DOHH2 (cell line): ENCODE measurements at regions not wholly inside any gene's neighbourhood (a gene's known extent, or its start where the extent isn't known, plus 50 kb on each side); places are given as distances from the start of the nearest gene placed in this dataset.

Experiments used
- H3F3A ChIP-seq: fragments of 200-600 bp; sonication (generic), shearing (Covaris generic); 2 replicates; pipeline ENCODE4 v1.6.0; 2016; ENCODE audit warnings: antibody characterized with exemption, mild to moderate bottlenecking; ENCODE audit not compliant: control insufficient read depth, insufficient read depth
- H3K27ac ChIP-seq: fragments of 200-600 bp; sonication (generic); 2 replicates; pipeline ENCODE4 v1.5.1; 2014; ENCODE audit warnings: low read depth, mild to moderate bottlenecking, low read length, moderate library complexity
- H3K27me3 ChIP-seq: fragments of 200-600 bp; sonication (generic); 2 replicates; pipeline ENCODE4 v1.6.1; 2014; ENCODE audit warnings: mild to moderate bottlenecking, low read length, mixed read lengths; ENCODE audit not compliant: control insufficient read depth
- H3K36me3 ChIP-seq: fragments of 200-600 bp; sonication (generic); 2 replicates; pipeline ENCODE4 v1.6.1; 2014; ENCODE audit warnings: mild to moderate bottlenecking, low read length, moderate library complexity, mixed read lengths; ENCODE audit not compliant: control insufficient read depth
- H3K4me1 ChIP-seq: fragments of 200-600 bp; sonication (generic); 2 replicates; pipeline ENCODE4 v1.6.1; 2014; ENCODE audit warnings: mild to moderate bottlenecking, low read length, mixed read lengths; ENCODE audit not compliant: control insufficient read depth
- H3K4me2 ChIP-seq: fragments of 200-600 bp; sonication (generic); 2 replicates; pipeline ENCODE4 v1.6.0; 2014; ENCODE audit warnings: mild to moderate bottlenecking, low read length, moderate library complexity
- H3K4me3 ChIP-seq: fragments of 200-600 bp; sonication (generic); 2 replicates; pipeline ENCODE4 v1.5.1; 2014; ENCODE audit warnings: mild to moderate bottlenecking, low read length, mixed read lengths
- H3K79me2 ChIP-seq: fragments of 200-600 bp; sonication (generic); 2 replicates; pipeline ENCODE4 v1.6.1; 2014; ENCODE audit warnings: mild to moderate bottlenecking, low read length, mixed read lengths; ENCODE audit not compliant: control insufficient read depth
- H3K9me2 ChIP-seq: fragments of 200-600 bp; sonication (generic); replicated peaks from 2 replicates; pipeline ENCODE4 v1.6.1; 2014; ENCODE audit warnings: mild to moderate bottlenecking, low read length, mixed read lengths; ENCODE audit not compliant: control insufficient read depth
- H3K9me3 ChIP-seq: fragments of 200-600 bp; sonication (generic); 2 replicates; pipeline ENCODE4 v1.6.1; 2014; ENCODE audit warnings: antibody characterized with exemption, low read length, mixed read lengths; ENCODE audit not compliant: control insufficient read depth, insufficient read depth
- H4K20me1 ChIP-seq: fragments of 200-600 bp; sonication (generic); 2 replicates; pipeline ENCODE4 v1.6.0; 2014; ENCODE audit warnings: low read depth, mild to moderate bottlenecking, antibody characterized with exemption, low read length, moderate library complexity; ENCODE audit not compliant: control insufficient read depth, insufficient read depth
- EZH2phosphoT487 ChIP-seq: fragments of 200-600 bp; sonication (generic); IDR thresholded peaks from 2 replicates; pipeline ENCODE4 v1.6.1; 2017; ENCODE audit warnings: borderline replicate concordance, mild to moderate bottlenecking, antibody characterized with exemption, low read length, moderate library complexity, mixed read lengths
- TF ChIP-seq, protein P1 (sequence below): fragments of 200-600 bp; sonication (generic); IDR thresholded peaks from one replicate; pipeline ENCODE4 v1.5.1; 2014; ENCODE audit warnings: antibody characterized with exemption, mild to moderate bottlenecking, low read depth, low read length; ENCODE audit not compliant: poor library complexity, severe bottlenecking

DNA sequence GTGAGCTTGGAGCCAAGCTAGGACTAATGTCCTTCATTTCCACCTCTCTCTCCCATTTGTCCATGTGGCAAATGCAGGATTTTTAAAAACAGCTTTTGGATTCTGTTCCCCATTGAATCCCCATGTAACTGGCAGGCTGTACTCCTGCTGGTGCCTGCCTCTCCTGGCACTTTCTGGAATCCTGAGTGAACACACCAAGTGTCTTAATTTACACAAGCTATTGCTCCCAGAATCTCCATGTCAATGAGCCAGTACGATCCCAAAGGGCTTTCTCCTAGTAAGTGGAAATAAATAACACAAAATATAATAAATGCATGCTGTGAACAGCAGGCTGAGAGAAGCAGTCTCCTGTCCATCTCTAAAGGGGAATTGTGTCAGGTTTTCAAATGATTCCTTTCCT is 88.4 kb upstream of the WWC1 start:
- H3K36me3 ChIP-seq = no peaks in the 10 kb centered on the region
- no peaks in the 10 kb centered on the region for H3F3A ChIP-seq
- no peaks in the 10 kb centered on the region for H3K79me2 ChIP-seq
- no peaks in the 10 kb centered on the region for H3K27me3 ChIP-seq
- H3K4me1 ChIP-seq = no peaks in the 10 kb centered on the region
- H3K27ac ChIP-seq = no peak overlapping the region
- H3K9me3 ChIP-seq = no peaks in the 10 kb centered on the region
- H3K9me2 ChIP-seq = no peaks in the 10 kb centered on the region
- no peak overlapping the region for H3K4me3 ChIP-seq
- TF ChIP-seq EZH2phosphoT487 = no peak
- TF ChIP-seq, protein P1, sequence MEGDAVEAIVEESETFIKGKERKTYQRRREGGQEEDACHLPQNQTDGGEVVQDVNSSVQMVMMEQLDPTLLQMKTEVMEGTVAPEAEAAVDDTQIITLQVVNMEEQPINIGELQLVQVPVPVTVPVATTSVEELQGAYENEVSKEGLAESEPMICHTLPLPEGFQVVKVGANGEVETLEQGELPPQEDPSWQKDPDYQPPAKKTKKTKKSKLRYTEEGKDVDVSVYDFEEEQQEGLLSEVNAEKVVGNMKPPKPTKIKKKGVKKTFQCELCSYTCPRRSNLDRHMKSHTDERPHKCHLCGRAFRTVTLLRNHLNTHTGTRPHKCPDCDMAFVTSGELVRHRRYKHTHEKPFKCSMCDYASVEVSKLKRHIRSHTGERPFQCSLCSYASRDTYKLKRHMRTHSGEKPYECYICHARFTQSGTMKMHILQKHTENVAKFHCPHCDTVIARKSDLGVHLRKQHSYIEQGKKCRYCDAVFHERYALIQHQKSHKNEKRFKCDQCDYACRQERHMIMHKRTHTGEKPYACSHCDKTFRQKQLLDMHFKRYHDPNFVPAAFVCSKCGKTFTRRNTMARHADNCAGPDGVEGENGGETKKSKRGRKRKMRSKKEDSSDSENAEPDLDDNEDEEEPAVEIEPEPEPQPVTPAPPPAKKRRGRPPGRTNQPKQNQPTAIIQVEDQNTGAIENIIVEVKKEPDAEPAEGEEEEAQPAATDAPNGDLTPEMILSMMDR = no peak
- no peaks in the 10 kb centered on the region for H4K20me1 ChIP-seq
- no peak overlapping the region for H3K4me2 ChIP-seq

- no peaks in the 10 kb centered on the region for H3K36me3 ChIP-seq
- H3K4me2 ChIP-seq = no peak overlapping the region
- no peaks in the 10 kb centered on the region for H3K9me3 ChIP-seq
- H3K27ac ChIP-seq = no peak overlapping the region
- TF ChIP-seq EZH2phosphoT487 = no peak
- TF ChIP-seq, protein P1 = no peak
- no peaks in the 10 kb centered on the region for H3K4me1 ChIP-seq
- no peaks in the 10 kb centered on the region for H3K27me3 ChIP-seq
- no peak overlapping the region for H3K4me3 ChIP-seq
- H3K9me2 ChIP-seq = no peaks in the 10 kb centered on the region
- no peaks in the 10 kb centered on the region for H3F3A ChIP-seq
- H3K79me2 ChIP-seq = no peaks in the 10 kb centered on the region
- no peaks in the 10 kb centered on the region for H4K20me1 ChIP-seq
Observed at GRCh38 chr5:168204165-168204564, 87.3 kb upstream of the WWC1 start.

GRCh38 chr5:168207450-168208029 is 83.9 kb upstream of the WWC1 start:
- no peaks in the 10 kb centered on the region for H3K9me3 ChIP-seq
- no peaks in the 10 kb centered on the region for H3K9me2 ChIP-seq
- no peaks in the 10 kb centered on the region for H3K4me1 ChIP-seq
- H3K27me3 ChIP-seq = no peaks in the 10 kb centered on the region
- H4K20me1 ChIP-seq = no peaks in the 10 kb centered on the region
- H3K4me2 ChIP-seq = no peak overlapping the region
- H3F3A ChIP-seq = no peaks in the 10 kb centered on the region
- no peak for TF ChIP-seq EZH2phosphoT487
- TF ChIP-seq, protein P1 = no peak
- H3K36me3 ChIP-seq = no peaks in the 10 kb centered on the region
- H3K4me3 ChIP-seq = no peak overlapping the region
- H3K79me2 ChIP-seq = no peaks in the 10 kb centered on the region
- H3K27ac ChIP-seq = no peak overlapping the region
